ENCODE measurements at regions not wholly inside any gene's neighbourhood (a gene's known extent, or its start where the extent isn't known, plus 50 kb on each side); places are given as distances from the start of the nearest gene placed in this dataset.
A peak's percentile ranks its signal among the peaks of the same experiment; 100 is the strongest.
"Not testable (repeated sequence)": the region's sequence is repeated elsewhere in the genome, so short reads cannot be mapped to it uniquely, and the experiment has no call there.

GRCh38 chr3:40649346-40649745 is 124.6 kb downstream of the ZNF621 start:
- DNase-seq = no peak

GRCh38 chr3:40652072-40652471 is 127.3 kb downstream of the ZNF621 start:
- DNase-seq = no peak

GRCh38 chr3:40653001-40653400 is 128.2 kb downstream of the ZNF621 start:
- no peak for DNase-seq

GRCh38 chr3:40653878-40654277 is 129.1 kb downstream of the ZNF621 start:
- no peak for DNase-seq

GRCh38 chr3:40655551-40655950 is 130.8 kb downstream of the ZNF621 start:
- no peak for DNase-seq

GRCh38 chr3:40657623-40658022 is 132.9 kb downstream of the ZNF621 start:
- no peak for DNase-seq

GRCh38 chr3:40658305-40658704 is 133.5 kb downstream of the ZNF621 start:
- no peak for DNase-seq

- DNase-seq = no peak
Measured at GRCh38 chr3:40660554-40660953, 135.8 kb downstream of the ZNF621 start.

- DNase-seq = no peak
Measured at GRCh38 chr3:40661284-40661683, 136.5 kb downstream of the ZNF621 start.

GRCh38 chr3:40663280-40663679 is 138.5 kb downstream of the ZNF621 start:
- DNase-seq = no peak

GRCh38 chr3:40669176-40669575 is 144.4 kb downstream of the ZNF621 start:
- DNase-seq = no peak

GRCh38 chr3:40672861-40673260 is 148.1 kb downstream of the ZNF621 start:
- DNase-seq = no peak

- no peak for DNase-seq
Measured at GRCh38 chr3:40677321-40677720, 152.6 kb downstream of the ZNF621 start.

GRCh38 chr3:40677749-40678148 is 153.0 kb downstream of the ZNF621 start:
- DNase-seq = no peak

- no peak for DNase-seq
Measured at GRCh38 chr3:40679290-40679689, 154.5 kb downstream of the ZNF621 start.

GRCh38 chr3:40680685-40681657 is 156.2 kb downstream of the ZNF621 start:
- DNase-seq = no peak

- no peak for DNase-seq
Measured at GRCh38 chr3:40681658-40682055, 156.9 kb downstream of the ZNF621 start.

- no peak for DNase-seq
Measured at GRCh38 chr3:40689837-40690236, 165.1 kb downstream of the ZNF621 start.

- DNase-seq = peak; percentile 1
Measured at GRCh38 chr3:40690749-40691451, 166.1 kb downstream of the ZNF621 start.

- no peak for DNase-seq
Measured at GRCh38 chr3:40691452-40691861, 166.7 kb downstream of the ZNF621 start.

- no peak for DNase-seq
Measured at GRCh38 chr3:40695848-40696247, 171.1 kb downstream of the ZNF621 start.

- DNase-seq = not testable (repeated sequence)
Measured at GRCh38 chr3:40698611-40699010, 173.9 kb downstream of the ZNF621 start.

- DNase-seq = no peak
Measured at GRCh38 chr3:40701016-40701588, 176.3 kb downstream of the ZNF621 start.

GRCh38 chr3:40704224-40704623 is 179.5 kb downstream of the ZNF621 start:
- DNase-seq = no peak
